ENCODE measurements at regions not wholly inside any gene's neighbourhood (a gene's known extent, or its start where the extent isn't known, plus 50 kb on each side); places are given as distances from the start of the nearest gene placed in this dataset.

DNA sequence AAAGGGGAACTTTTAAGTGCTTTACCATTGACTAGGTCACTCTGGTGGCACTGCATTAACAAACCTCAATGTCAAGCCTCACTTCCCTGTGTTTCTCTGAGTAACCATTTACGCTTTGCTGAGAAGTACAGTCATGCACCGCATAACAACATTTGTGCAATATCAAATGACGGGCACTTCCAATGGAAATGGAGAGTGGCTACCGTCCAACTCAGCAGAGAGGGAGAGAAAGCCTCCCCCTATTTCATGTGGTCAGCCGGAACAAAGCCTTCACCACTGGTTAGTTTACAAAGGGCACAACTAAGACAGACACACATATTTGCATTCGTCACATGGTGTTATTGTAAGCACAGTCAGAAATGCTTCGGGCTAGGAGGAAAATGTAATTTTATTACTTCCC is 117.3 kb downstream of the RASSF10 start:
- Histone ChIP-seq H3K9ac (replicated peaks; ENCODE audit: extremely low read depth, insufficient read depth, low read length) (no peak overlapping the region), H4K20me1 (replicated peaks; ENCODE audit: control insufficient read depth, extremely low read depth, insufficient read depth, low read length) (no peaks in the 10 kb centered on the region), H3K9me3 (replicated peaks; ENCODE audit: control insufficient read depth, insufficient read depth, low read length) (no peaks in the 10 kb centered on the region), H3K9me1 (replicated peaks; ENCODE audit: control insufficient read depth, extremely low read depth, insufficient read depth, low read length) (no peaks in the 10 kb centered on the region), H3K4me1 (ENCODE audit: control insufficient read depth, extremely low read depth, insufficient read depth, low read length) (no peaks in the 10 kb centered on the region), H3K27me3 (ENCODE audit: control insufficient read depth in 2 of 2, insufficient read depth in 2 of 2, low read length in 2 of 2) (peaks cover 2 to 4% of the 10 kb centered on the region in 2 experiments), H3K27ac (ENCODE audit: insufficient read depth, low read depth, low read length) (no peak overlapping the region), H3K36me3 (ENCODE audit: control insufficient read depth in 2 of 2, extremely low read depth in 1 of 2, insufficient read depth in 2 of 2, low read length in 2 of 2) (no peaks in the 10 kb centered on the region), H3K79me2 (ENCODE audit: control insufficient read depth, insufficient read depth, low read length) (no peaks in the 10 kb centered on the region), H3K4me3 (replicated peaks in 1 of 3; ENCODE audit: insufficient read depth in 1 of 3, low read depth in 1 of 3, low read length in 3 of 3) (no peak overlapping the region), H3K4me2 (ENCODE audit: insufficient read depth, low read length) (no peak overlapping the region), H2AFZ (ENCODE audit: low read depth, low read length) (no peak overlapping the region)
- FAIRE-seq (no peak), DNase-seq (ENCODE audit: low read depth, low spot score) (no peak)
- TF ChIP-seq EZH2 (IDR thresholded peaks at IDR 0.05; ENCODE audit: borderline replicate concordance, low read depth, low read length, severe bottlenecking) = no peak
- intact Hi-C loops (cut with micrococcal nuclease) = no loop called here
- CTCF ChIA-PET = interaction anchor here (1.0 kb wide), 1 partner anchor 12 kb away, joined by 3 read pairs; no protein-coding TSS in a partner anchor
- no TSS peak for BruUV-seq (replicated peaks)
- POLR2A ChIA-PET = no interaction called here
- dilution Hi-C loops (cut with MboI; ENCODE audit: extremely low pct_ligation_motif_present, low sequenced_read_pairs) = no loop called here

DNA sequence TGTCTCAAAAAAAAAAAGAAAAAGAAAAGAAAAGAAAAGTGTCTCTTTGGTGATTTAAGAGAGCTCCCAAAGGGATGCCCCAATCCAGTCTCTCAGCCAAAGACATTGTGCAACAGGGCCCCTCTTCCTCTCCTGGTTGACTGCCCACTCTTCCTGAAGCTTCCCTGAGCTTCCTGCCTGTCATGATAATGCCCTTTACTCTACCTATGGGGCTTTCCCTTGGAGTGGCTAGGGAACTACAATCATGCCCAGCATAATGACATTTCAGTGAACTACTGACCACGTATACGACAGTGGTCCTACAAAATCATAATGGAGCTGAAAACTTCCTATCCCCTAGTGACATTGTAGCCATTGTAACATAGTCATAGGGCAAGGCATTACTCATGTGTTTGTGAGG is 118.0 kb downstream of the RASSF10 start:
- TF ChIP-seq MYC (IDR thresholded peaks at IDR 0.05; ENCODE audit: low read depth, low read length) (no peak), POLR2A (IDR thresholded peaks at IDR 0.05; ENCODE audit: low read depth, low read length) (no peak), FOS (IDR thresholded peaks at IDR 0.05; ENCODE audit: borderline replicate concordance, insufficient read depth, low read length) (no peak), POLR2AphosphoS5 (IDR thresholded peaks at IDR 0.05; ENCODE audit: insufficient read depth, low read depth, low read length) (no peak), EZH2 (IDR thresholded peaks at IDR 0.05; ENCODE audit: borderline replicate concordance, low read depth, low read length, severe bottlenecking) (no peak), JUN (IDR thresholded peaks at IDR 0.05; ENCODE audit: borderline replicate concordance, insufficient read depth, insufficient read length, low read depth) (no peak), GATA2 (IDR thresholded peaks at IDR 0.05; ENCODE audit: insufficient read depth, insufficient read length, low read depth, low read length) (no peak)
- TF ChIP-seq, protein P1, sequence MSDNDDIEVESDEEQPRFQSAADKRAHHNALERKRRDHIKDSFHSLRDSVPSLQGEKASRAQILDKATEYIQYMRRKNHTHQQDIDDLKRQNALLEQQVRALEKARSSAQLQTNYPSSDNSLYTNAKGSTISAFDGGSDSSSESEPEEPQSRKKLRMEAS (IDR thresholded peaks at IDR 0.05; ENCODE audit: insufficient read depth, insufficient read length) = no peak
- TF ChIP-seq, protein P2, sequence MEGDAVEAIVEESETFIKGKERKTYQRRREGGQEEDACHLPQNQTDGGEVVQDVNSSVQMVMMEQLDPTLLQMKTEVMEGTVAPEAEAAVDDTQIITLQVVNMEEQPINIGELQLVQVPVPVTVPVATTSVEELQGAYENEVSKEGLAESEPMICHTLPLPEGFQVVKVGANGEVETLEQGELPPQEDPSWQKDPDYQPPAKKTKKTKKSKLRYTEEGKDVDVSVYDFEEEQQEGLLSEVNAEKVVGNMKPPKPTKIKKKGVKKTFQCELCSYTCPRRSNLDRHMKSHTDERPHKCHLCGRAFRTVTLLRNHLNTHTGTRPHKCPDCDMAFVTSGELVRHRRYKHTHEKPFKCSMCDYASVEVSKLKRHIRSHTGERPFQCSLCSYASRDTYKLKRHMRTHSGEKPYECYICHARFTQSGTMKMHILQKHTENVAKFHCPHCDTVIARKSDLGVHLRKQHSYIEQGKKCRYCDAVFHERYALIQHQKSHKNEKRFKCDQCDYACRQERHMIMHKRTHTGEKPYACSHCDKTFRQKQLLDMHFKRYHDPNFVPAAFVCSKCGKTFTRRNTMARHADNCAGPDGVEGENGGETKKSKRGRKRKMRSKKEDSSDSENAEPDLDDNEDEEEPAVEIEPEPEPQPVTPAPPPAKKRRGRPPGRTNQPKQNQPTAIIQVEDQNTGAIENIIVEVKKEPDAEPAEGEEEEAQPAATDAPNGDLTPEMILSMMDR (IDR thresholded peaks at IDR 0.05; ENCODE audit: extremely low read depth in 1 of 2, insufficient read depth in 1 of 2, low read depth in 1 of 2, low read length in 2 of 2) = no peak
- Histone ChIP-seq H3K4me1 (ENCODE audit: control insufficient read depth, extremely low read depth, insufficient read depth, low read length) (no peaks in the 10 kb centered on the region), H3K27me3 (ENCODE audit: control insufficient read depth in 2 of 2, insufficient read depth in 2 of 2, low read length in 2 of 2) (peaks cover 2 to 4% of the 10 kb centered on the region in 2 experiments), H2AFZ (ENCODE audit: low read depth, low read length) (no peak overlapping the region), H4K20me1 (replicated peaks; ENCODE audit: control insufficient read depth, extremely low read depth, insufficient read depth, low read length) (no peaks in the 10 kb centered on the region), H3K9me1 (replicated peaks; ENCODE audit: control insufficient read depth, extremely low read depth, insufficient read depth, low read length) (no peaks in the 10 kb centered on the region), H3K27ac (ENCODE audit: insufficient read depth, low read depth, low read length) (no peak overlapping the region), H3K79me2 (ENCODE audit: control insufficient read depth, insufficient read depth, low read length) (no peaks in the 10 kb centered on the region), H3K9me3 (replicated peaks; ENCODE audit: control insufficient read depth, insufficient read depth, low read length) (no peaks in the 10 kb centered on the region), H3K36me3 (ENCODE audit: control insufficient read depth in 2 of 2, extremely low read depth in 1 of 2, insufficient read depth in 2 of 2, low read length in 2 of 2) (no peaks in the 10 kb centered on the region), H3K4me2 (ENCODE audit: insufficient read depth, low read length) (no peak overlapping the region), H3K4me3 (replicated peaks in 1 of 3; ENCODE audit: insufficient read depth in 1 of 3, low read depth in 1 of 3, low read length in 3 of 3) (no peak overlapping the region), H3K9ac (replicated peaks; ENCODE audit: extremely low read depth, insufficient read depth, low read length) (no peak overlapping the region)
- ChIA-PET POLR2A (no interaction called here), CTCF (interaction anchor here (1.0 kb wide), 1 partner anchor 13 kb away, joined by 3 read pairs; no protein-coding TSS in a partner anchor)
- intact Hi-C loops (cut with micrococcal nuclease) = no loop called here
- FAIRE-seq (no peak), DNase-seq (ENCODE audit: low read depth, low spot score) (no peak)
- no TSS peak for BruUV-seq (replicated peaks)
- dilution Hi-C loops (cut with MboI; ENCODE audit: extremely low pct_ligation_motif_present, low sequenced_read_pairs) = no loop called here

All from endothelial cell of umbilical vein (primary cell).